DOHH2 (cell line): ENCODE measurements at regions not wholly inside any gene's neighbourhood (a gene's known extent, or its start where the extent isn't known, plus 50 kb on each side); places are given as distances from the start of the nearest gene placed in this dataset.

Experiments
- H3F3A ChIP-seq: fragments of 200-600 bp; sonication (generic), shearing (Covaris generic); 2 replicates; pipeline ENCODE4 v1.6.0; 2016; ENCODE audit warnings: antibody characterized with exemption, mild to moderate bottlenecking; ENCODE audit not compliant: control insufficient read depth, insufficient read depth
- H3K27ac ChIP-seq: fragments of 200-600 bp; sonication (generic); 2 replicates; pipeline ENCODE4 v1.5.1; 2014; ENCODE audit warnings: low read depth, mild to moderate bottlenecking, low read length, moderate library complexity
- H3K27me3 ChIP-seq: fragments of 200-600 bp; sonication (generic); 2 replicates; pipeline ENCODE4 v1.6.1; 2014; ENCODE audit warnings: mild to moderate bottlenecking, low read length, mixed read lengths; ENCODE audit not compliant: control insufficient read depth
- H3K36me3 ChIP-seq: fragments of 200-600 bp; sonication (generic); 2 replicates; pipeline ENCODE4 v1.6.1; 2014; ENCODE audit warnings: mild to moderate bottlenecking, low read length, moderate library complexity, mixed read lengths; ENCODE audit not compliant: control insufficient read depth
- H3K4me1 ChIP-seq: fragments of 200-600 bp; sonication (generic); 2 replicates; pipeline ENCODE4 v1.6.1; 2014; ENCODE audit warnings: mild to moderate bottlenecking, low read length, mixed read lengths; ENCODE audit not compliant: control insufficient read depth
- H3K4me2 ChIP-seq: fragments of 200-600 bp; sonication (generic); 2 replicates; pipeline ENCODE4 v1.6.0; 2014; ENCODE audit warnings: mild to moderate bottlenecking, low read length, moderate library complexity
- H3K4me3 ChIP-seq: fragments of 200-600 bp; sonication (generic); 2 replicates; pipeline ENCODE4 v1.5.1; 2014; ENCODE audit warnings: mild to moderate bottlenecking, low read length, mixed read lengths
- H3K79me2 ChIP-seq: fragments of 200-600 bp; sonication (generic); 2 replicates; pipeline ENCODE4 v1.6.1; 2014; ENCODE audit warnings: mild to moderate bottlenecking, low read length, mixed read lengths; ENCODE audit not compliant: control insufficient read depth
- H3K9me2 ChIP-seq: fragments of 200-600 bp; sonication (generic); replicated peaks from 2 replicates; pipeline ENCODE4 v1.6.1; 2014; ENCODE audit warnings: mild to moderate bottlenecking, low read length, mixed read lengths; ENCODE audit not compliant: control insufficient read depth
- H3K9me3 ChIP-seq: fragments of 200-600 bp; sonication (generic); 2 replicates; pipeline ENCODE4 v1.6.1; 2014; ENCODE audit warnings: antibody characterized with exemption, low read length, mixed read lengths; ENCODE audit not compliant: control insufficient read depth, insufficient read depth
- H4K20me1 ChIP-seq: fragments of 200-600 bp; sonication (generic); 2 replicates; pipeline ENCODE4 v1.6.0; 2014; ENCODE audit warnings: low read depth, mild to moderate bottlenecking, antibody characterized with exemption, low read length, moderate library complexity; ENCODE audit not compliant: control insufficient read depth, insufficient read depth
- CTCF ChIP-seq: fragments of 200-600 bp; sonication (generic); IDR thresholded peaks from one replicate; pipeline ENCODE4 v1.5.1; 2014; ENCODE audit warnings: antibody characterized with exemption, mild to moderate bottlenecking, low read depth, low read length; ENCODE audit not compliant: poor library complexity, severe bottlenecking
- EZH2phosphoT487 ChIP-seq: fragments of 200-600 bp; sonication (generic); IDR thresholded peaks from 2 replicates; pipeline ENCODE4 v1.6.1; 2017; ENCODE audit warnings: borderline replicate concordance, mild to moderate bottlenecking, antibody characterized with exemption, low read length, moderate library complexity, mixed read lengths

GRCh38 chr1:199866210-199866617 lies 161.3 kb upstream of the NR5A2 start:
- Histone ChIP-seq H3K4me3 (no peak overlapping the region), H3K4me2 (no peak overlapping the region), H3K27ac (no peak overlapping the region), H3K9me3 (no peaks in the 10 kb centered on the region), H3K4me1 (peaks cover 32% of the 10 kb centered on the region), H3K79me2 (no peaks in the 10 kb centered on the region), H3F3A (no peaks in the 10 kb centered on the region), H3K36me3 (no peaks in the 10 kb centered on the region), H3K9me2 (no peaks in the 10 kb centered on the region), H4K20me1 (no peaks in the 10 kb centered on the region), H3K27me3 (no peaks in the 10 kb centered on the region)
- TF ChIP-seq CTCF, result no peak
- no peak for TF ChIP-seq EZH2phosphoT487

- peak overlapping the region; percentile 28 for H3K4me3 ChIP-seq
- peaks cover 29% of the 10 kb centered on the region for H3K4me1 ChIP-seq
- H3K9me2 ChIP-seq, result no peaks in the 10 kb centered on the region
- H3K27ac ChIP-seq, result peak overlapping the region; percentile 22; the same call in 1 of the 2 replicates
- TF ChIP-seq CTCF, result no peak
- TF ChIP-seq EZH2phosphoT487, result no peak
- H3K79me2 ChIP-seq, result no peaks in the 10 kb centered on the region
- no peaks in the 10 kb centered on the region for H3K36me3 ChIP-seq
- H3K27me3 ChIP-seq, result no peaks in the 10 kb centered on the region
- H3F3A ChIP-seq, result no peaks in the 10 kb centered on the region
- peak overlapping the region; percentile 62 for H3K4me2 ChIP-seq
- no peaks in the 10 kb centered on the region for H4K20me1 ChIP-seq
- H3K9me3 ChIP-seq, result no peaks in the 10 kb centered on the region
Measured at GRCh38 chr1:199867601-199868000, 159.9 kb upstream of the NR5A2 start.

- Histone ChIP-seq H3K9me3 (no peaks in the 10 kb centered on the region), H3K9me2 (no peaks in the 10 kb centered on the region)
Measured at GRCh38 chr1:199868777-199869176, 158.7 kb upstream of the NR5A2 start.

More at GRCh38 chr1:199868777-199869176, 158.7 kb upstream of the NR5A2 start:
- Histone ChIP-seq H3K36me3 (no peaks in the 10 kb centered on the region), H3K27ac (no peak overlapping the region), H3K4me1 (peaks cover 29% of the 10 kb centered on the region), H3K79me2 (no peaks in the 10 kb centered on the region), H3F3A (no peaks in the 10 kb centered on the region), H4K20me1 (no peaks in the 10 kb centered on the region), H3K4me2 (no peak overlapping the region), H3K4me3 (no peak overlapping the region), H3K27me3 (no peaks in the 10 kb centered on the region)
- no peak for TF ChIP-seq EZH2phosphoT487
- TF ChIP-seq CTCF, result no peak
